Upper lobe of left lung (tissue), 4 donors: ENCODE measurements at regions not wholly inside any gene's neighbourhood (a gene's known extent, or its start where the extent isn't known, plus 50 kb on each side); places are given as distances from the start of the nearest gene placed in this dataset.
A peak's percentile ranks its signal among the peaks of the same experiment; 100 is the strongest.

ENCODE experiments used
- CTCF ChIP-seq, 6 experiments: fragments of 450-650 bp in 4 of 6; fragments of 200-600 bp in 2 of 6; sonication (generic) in 2 of 6; IDR thresholded peaks; one replicate each; pipeline ENCODE4 v1.5.1; 2016 to 2019; ENCODE audit warnings: antibody characterized with exemption in 6 of 6
- EP300 ChIP-seq, 4 donors: sonication (generic); formaldehyde crosslinking; IDR thresholded peaks; one replicate each; pipeline ENCODE4 v1.5.1; 2017; ENCODE audit warnings: antibody characterized with exemption in 4 of 4, control low read depth in 2 of 4
- POLR2A ChIP-seq, 4 donors: fragments of 450-650 bp; IDR thresholded peaks; one replicate each; pipeline ENCODE4 v1.5.1; 2016 to 2017; ENCODE audit warnings: antibody characterized with exemption in 4 of 4, mild to moderate bottlenecking in 2 of 4
- POLR2AphosphoS5 ChIP-seq, 2 donors: sonication (generic); formaldehyde crosslinking; IDR thresholded peaks; one replicate each; pipeline ENCODE4 v1.5.1; 2017; ENCODE audit warnings: antibody characterized with exemption in 2 of 2

GRCh38 chr10:105797234-105797890 lies 1156.3 kb downstream of the SORCS3 start:
- TF ChIP-seq POLR2A (IDR thresholded peaks at IDR 0.05): no peak
- TF ChIP-seq CTCF (IDR thresholded peaks at IDR 0.05): peak in 4 of 6 experiments; percentile 21 to 65 (median 50)
- TF ChIP-seq EP300 (IDR thresholded peaks at IDR 0.05): no peak
- no peak for TF ChIP-seq POLR2AphosphoS5 (IDR thresholded peaks at IDR 0.05)
